HAP-1 (cell line): ENCODE measurements at regions not wholly inside any gene's neighbourhood (a gene's known extent, or its start where the extent isn't known, plus 50 kb on each side); places are given as distances from the start of the nearest gene placed in this dataset.
A peak's percentile ranks its signal among the peaks of the same experiment; 100 is the strongest.

Source experiments
- DNase-seq, 2 experiments: peaks; one replicate each; pipeline ENCODE4 v3.0.0-alpha.2; 2016 to 2020; ENCODE audit warnings: low spot score in 2 of 2
- H3K27me3 ChIP-seq: fragments of 250-450 bp; sonication (Bioruptor Pico); 2 replicates; pipeline ENCODE4 v1.5.1; 2020; ENCODE audit warnings: low read depth, mild to moderate bottlenecking, moderate library complexity
- H3K36me3 ChIP-seq: fragments of 250-450 bp; sonication (Bioruptor Pico); replicated peaks from 2 replicates; pipeline ENCODE4 v1.5.1; 2020; ENCODE audit warnings: mild to moderate bottlenecking
- H3K4me1 ChIP-seq: fragments of 250-450 bp; sonication (Bioruptor Pico); 2 replicates; pipeline ENCODE4 v1.5.1; 2020; ENCODE audit warnings: mild to moderate bottlenecking
- H3K4me3 ChIP-seq: fragments of 250-450 bp; sonication (Bioruptor Pico); 2 replicates; pipeline ENCODE4 v1.5.1; 2020; ENCODE audit warnings: mild to moderate bottlenecking, moderate library complexity
- H3K9me3 ChIP-seq: fragments of 250-450 bp; sonication (Bioruptor Pico); 2 replicates; pipeline ENCODE4 v1.5.1; 2020; ENCODE audit warnings: mild to moderate bottlenecking, moderate library complexity
- in situ Hi-C: fragments of 300-500 bp; cut with MboI; formaldehyde crosslinking; loops from 3 replicates; pipeline ENCODE4 v1.14.3; 2020; ENCODE audit warnings: low sequenced_read_pairs, inconsistent platforms, mixed read lengths

DNA sequence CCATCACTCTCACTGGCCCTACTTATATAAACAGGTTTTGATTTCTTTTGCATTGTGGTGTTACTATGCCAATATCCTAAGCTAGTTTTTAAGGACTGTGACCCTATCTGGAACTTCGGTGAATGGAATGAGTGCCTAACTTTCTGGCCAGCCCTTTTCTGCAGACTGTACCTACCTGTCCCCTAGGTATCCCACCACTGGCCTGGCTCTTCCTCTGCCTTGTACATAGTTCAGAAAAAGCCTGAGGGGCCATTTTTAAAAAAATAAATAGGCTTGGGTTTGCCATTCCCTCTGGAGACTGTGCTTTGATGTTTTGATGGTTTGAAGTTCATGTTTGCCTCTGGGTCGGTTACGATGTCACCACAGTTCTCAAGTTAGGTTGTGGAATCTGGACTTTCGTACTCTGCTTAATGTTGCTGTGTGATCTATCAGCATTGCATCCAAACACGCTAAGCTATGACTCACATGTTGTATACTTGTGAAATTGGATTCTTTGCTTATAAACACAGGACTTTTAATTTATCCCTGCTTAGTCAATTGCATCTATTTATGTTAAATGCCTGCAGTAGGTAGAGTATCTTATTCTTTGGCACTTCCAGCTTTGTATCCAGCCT, 182.0 kb downstream of the ANKRD50 start:
- DNase-seq = no peak
- H3K9me3 ChIP-seq = no peaks in the 10 kb centered on the region
- no peaks in the 10 kb centered on the region for H3K36me3 ChIP-seq
- in situ Hi-C loops = no loop called here
- peaks cover 19% of the 10 kb centered on the region for H3K4me1 ChIP-seq
- H3K4me3 ChIP-seq = no peak overlapping the region
- H3K27me3 ChIP-seq = no peaks in the 10 kb centered on the region

DNA sequence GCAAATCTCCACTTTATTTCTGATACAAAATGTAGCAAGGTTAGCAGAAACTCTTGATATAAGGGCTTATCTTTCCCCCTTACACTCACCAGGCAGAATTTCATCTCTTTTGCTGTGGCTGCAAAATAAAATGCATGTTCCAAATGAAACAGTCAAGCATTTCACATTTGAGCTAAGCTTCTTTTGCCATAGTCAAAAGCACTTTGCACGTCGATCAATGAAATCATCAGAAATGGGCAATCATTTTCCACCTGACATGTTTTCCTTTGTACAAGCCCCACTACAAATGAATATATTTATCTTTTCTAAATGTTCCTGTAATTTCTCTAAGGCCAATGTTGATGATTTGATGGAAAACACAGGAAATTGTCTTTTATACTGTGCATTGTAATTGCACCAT, 178.4 kb downstream of the ANKRD50 start:
- Histone ChIP-seq H3K36me3 (no peaks in the 10 kb centered on the region), H3K4me3 (no peak overlapping the region), H3K9me3 (no peaks in the 10 kb centered on the region), H3K4me1 (peaks cover 22% of the 10 kb centered on the region), H3K27me3 (no peaks in the 10 kb centered on the region)
- in situ Hi-C loops = no loop called here
- DNase-seq = no peak

DNA sequence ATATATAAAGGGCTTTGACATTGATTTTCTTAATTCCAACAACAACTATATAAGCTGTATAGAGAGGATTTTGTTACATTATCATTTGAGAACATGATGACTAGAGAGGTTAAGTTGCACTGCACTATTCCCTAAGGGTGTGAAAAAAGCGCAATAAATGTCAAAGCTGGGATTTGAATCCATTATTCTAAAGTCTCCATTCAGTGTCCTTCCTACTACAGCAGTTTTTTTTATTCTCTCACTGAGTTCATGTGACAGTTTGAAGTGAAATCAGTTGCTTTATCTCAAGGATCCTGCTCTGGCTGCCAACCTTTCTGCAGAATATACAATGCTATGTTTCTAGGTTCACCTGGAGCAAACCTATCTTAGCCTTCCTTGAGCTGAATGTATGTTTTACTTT, 177.5 kb downstream of the ANKRD50 start:
- Histone ChIP-seq H3K4me1 (peaks cover 22% of the 10 kb centered on the region), H3K36me3 (no peaks in the 10 kb centered on the region), H3K9me3 (no peaks in the 10 kb centered on the region), H3K4me3 (no peak overlapping the region), H3K27me3 (no peaks in the 10 kb centered on the region)
- peak; percentile 10 to 82 for DNase-seq
- in situ Hi-C loops = no loop called here

DNA sequence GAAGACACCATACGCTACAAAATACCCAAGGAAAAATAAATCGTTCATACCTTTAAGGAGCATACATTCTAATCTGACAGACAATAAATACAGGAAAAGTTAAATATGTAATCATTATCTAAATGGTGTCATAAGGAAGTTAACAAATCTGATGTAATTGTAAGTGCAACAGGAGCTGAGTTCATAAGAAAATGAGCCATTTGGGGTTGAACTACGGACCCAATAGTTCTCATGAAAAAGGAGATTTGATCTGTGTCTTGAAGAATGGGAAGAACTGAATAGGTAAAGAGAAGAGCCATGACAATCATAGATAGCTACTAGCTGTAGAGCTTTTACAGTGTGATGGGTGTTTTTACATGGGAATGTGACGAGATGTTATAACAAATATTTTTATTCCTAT, 175.6 kb downstream of the ANKRD50 start:
- in situ Hi-C loops = no loop called here
- peaks cover 22% of the 10 kb centered on the region for H3K4me1 ChIP-seq
- H3K9me3 ChIP-seq = no peaks in the 10 kb centered on the region
- H3K4me3 ChIP-seq = no peak overlapping the region
- no peak for DNase-seq
- H3K27me3 ChIP-seq = no peaks in the 10 kb centered on the region
- no peaks in the 10 kb centered on the region for H3K36me3 ChIP-seq

DNA sequence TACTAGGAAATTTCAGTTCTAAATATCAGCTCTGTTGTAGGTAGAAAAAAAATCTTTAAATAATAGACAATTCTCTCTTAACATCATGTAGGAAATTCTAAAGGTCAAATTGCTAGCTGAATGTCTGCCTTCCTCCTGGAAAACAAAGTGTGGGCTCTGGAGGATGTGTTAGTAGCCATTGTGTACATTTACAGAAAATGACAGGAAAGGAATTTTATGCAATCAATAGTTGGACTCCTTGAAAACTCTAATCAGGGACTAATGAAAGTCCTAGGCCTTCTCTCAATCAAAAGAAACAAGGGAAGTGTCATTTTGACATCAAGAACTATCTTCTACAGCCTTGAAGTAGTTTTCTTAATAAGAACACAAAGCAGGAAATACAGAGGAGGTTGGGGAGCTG, 174.6 kb downstream of the ANKRD50 start:
- Histone ChIP-seq H3K4me1 (peaks cover 22% of the 10 kb centered on the region), H3K27me3 (no peaks in the 10 kb centered on the region), H3K9me3 (no peaks in the 10 kb centered on the region), H3K36me3 (no peaks in the 10 kb centered on the region), H3K4me3 (no peak overlapping the region)
- in situ Hi-C loops = no loop called here
- DNase-seq = no peak

DNA sequence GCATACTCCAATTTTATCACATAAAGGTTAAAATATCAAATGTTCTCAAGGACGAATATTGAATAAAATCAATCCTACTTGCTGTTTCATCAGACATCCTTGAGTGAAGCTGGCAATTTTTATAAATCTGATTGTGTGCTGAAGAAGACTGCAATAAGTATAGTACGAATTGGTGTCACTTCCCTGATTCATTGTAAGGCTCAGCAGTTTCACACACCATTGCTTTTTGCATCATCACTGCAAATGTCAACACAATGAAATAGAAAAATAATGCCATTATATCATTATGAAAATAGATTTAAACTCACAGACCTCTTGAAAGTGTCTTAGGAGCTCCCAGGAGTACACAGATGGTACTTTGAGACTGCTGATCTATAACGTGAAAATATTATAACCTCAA, 172.5 kb downstream of the ANKRD50 start:
- no peaks in the 10 kb centered on the region for H3K9me3 ChIP-seq
- in situ Hi-C loops = no loop called here
- peaks cover 8% of the 10 kb centered on the region for H3K4me1 ChIP-seq
- no peaks in the 10 kb centered on the region for H3K27me3 ChIP-seq
- DNase-seq = no peak
- no peak overlapping the region for H3K4me3 ChIP-seq
- no peaks in the 10 kb centered on the region for H3K36me3 ChIP-seq

DNA sequence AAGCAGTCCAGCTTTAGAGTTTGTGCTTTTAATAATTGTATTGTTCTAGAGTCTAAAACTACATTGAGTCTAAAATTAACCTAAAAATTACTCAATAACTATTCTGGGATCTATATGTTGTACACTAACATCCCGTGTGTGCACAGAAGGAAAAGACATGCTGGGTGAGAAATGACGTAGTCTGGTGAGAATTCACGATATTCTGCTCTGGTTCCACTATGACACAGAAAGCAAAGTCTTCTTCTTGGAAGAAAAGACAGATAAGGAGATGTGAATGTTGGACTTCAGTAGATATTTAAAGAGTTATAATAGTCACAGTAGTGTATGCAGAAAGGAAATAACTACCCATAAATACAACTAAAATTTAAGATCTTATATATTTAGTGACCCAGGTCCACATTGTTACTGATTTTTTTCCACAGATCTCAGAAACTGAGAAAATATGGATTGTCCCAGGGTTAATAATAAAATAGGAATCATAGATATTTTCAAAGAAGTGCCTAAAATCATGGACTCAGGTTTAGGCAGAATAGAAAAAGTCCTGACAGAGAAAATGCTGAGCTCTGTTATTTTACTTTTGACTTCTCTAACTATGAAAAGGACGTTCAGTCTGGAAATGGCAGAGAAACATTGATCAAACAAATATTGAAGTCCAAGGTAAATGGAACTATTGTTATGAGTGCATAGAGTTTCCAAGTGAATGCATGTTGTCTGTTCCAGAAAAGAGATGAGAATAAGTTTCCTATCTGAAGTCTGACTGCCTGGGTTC, 170.7 kb downstream of the ANKRD50 start:
- in situ Hi-C loops = no loop called here
- Histone ChIP-seq H3K4me1 (no peaks in the 10 kb centered on the region), H3K9me3 (no peaks in the 10 kb centered on the region), H3K36me3 (no peaks in the 10 kb centered on the region), H3K4me3 (no peak overlapping the region), H3K27me3 (no peaks in the 10 kb centered on the region)
- DNase-seq = no peak

DNA sequence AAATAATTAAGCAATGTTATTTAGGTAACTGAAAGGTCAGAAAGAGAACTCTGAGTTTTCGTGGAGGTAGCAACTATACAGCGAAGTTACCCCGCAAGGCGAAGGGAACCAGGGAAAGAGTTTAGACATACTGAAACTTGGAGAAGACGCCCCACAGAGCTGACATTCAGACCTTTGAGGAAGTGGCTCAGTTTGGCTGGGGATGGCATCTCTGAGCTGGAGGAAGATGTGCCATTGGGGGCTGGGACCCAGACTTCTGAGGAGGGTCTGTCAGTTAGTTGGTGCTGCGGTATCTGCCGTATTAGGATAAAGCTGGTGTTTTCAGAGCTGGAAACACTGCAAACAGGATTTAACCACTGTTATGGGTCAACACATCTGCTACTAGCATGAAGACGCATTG, 156.6 kb downstream of the ANKRD50 start:
- Histone ChIP-seq H3K4me1 (no peaks in the 10 kb centered on the region), H3K27me3 (no peaks in the 10 kb centered on the region), H3K9me3 (no peaks in the 10 kb centered on the region), H3K36me3 (no peaks in the 10 kb centered on the region), H3K4me3 (no peak overlapping the region)
- DNase-seq = no peak
- in situ Hi-C loops = no loop called here

DNA sequence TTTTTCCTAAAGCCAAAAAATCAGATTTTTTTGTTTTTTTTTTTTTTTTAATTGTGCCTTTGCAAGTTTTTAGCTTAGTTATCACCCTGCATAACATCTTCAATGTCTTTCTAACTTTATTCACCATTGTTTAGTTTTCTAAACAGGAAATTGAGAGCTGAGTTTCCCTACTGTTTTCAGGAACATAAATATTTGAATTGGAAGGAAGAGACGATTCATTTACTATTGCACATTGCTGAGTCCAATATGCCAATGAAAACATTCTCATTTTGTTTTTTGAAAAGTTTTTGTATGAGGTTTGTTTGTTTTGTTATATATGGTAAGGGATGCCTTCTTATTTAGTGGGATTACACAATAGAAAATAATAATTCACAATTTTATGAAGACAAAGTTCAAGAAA, 148.4 kb downstream of the ANKRD50 start:
- Histone ChIP-seq H3K27me3 (no peaks in the 10 kb centered on the region), H3K9me3 (no peaks in the 10 kb centered on the region), H3K36me3 (no peaks in the 10 kb centered on the region), H3K4me3 (no peak overlapping the region), H3K4me1 (peaks cover 7% of the 10 kb centered on the region)
- in situ Hi-C loops = no loop called here
- DNase-seq = no peak

DNA sequence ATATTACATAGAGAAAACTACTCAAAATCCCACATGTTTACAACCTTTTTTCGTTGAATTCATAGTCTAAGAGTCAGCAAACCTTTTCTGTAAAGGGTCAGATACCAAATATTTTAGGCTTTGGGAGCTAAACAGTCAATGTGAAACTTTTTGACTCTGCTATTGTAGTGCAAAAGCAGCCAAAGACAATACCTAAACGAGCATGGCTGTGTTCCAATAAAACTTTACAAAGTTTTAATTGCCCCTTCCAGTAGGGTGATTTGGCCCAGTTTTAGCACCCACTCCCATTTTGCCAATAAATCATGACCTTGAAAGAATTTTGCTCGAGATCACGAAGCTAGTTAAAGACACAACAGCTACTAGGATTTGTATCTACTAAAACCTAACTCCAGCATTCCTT, 147.2 kb downstream of the ANKRD50 start:
- in situ Hi-C loops = no loop called here
- no peaks in the 10 kb centered on the region for H3K9me3 ChIP-seq
- H3K36me3 ChIP-seq = no peaks in the 10 kb centered on the region
- no peak for DNase-seq
- no peak overlapping the region for H3K4me3 ChIP-seq
- H3K27me3 ChIP-seq = no peaks in the 10 kb centered on the region
- peaks cover 7% of the 10 kb centered on the region for H3K4me1 ChIP-seq

DNA sequence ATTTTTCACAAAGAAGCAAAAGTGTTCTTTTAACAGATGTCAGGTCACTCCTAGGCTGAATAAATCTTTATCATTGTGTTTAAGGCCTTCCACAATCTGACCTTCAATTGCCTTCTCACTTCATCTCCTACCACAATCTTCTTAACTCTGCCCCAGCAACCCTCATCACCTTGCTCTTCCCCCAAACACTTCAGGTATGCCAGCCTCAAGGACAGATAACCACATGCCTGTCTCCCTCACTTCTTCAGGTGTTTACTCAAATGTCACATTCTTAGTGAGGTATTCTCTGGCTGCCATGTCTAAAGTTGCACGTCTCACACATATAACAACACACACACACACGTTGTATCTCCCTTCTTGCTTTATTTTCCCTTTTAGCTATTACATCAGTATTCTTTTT, 146.5 kb downstream of the ANKRD50 start:
- H3K4me3 ChIP-seq = no peak overlapping the region
- H3K4me1 ChIP-seq = peaks cover 7% of the 10 kb centered on the region
- no peaks in the 10 kb centered on the region for H3K27me3 ChIP-seq
- H3K9me3 ChIP-seq = no peaks in the 10 kb centered on the region
- DNase-seq = no peak
- in situ Hi-C loops = no loop called here
- no peaks in the 10 kb centered on the region for H3K36me3 ChIP-seq

DNA sequence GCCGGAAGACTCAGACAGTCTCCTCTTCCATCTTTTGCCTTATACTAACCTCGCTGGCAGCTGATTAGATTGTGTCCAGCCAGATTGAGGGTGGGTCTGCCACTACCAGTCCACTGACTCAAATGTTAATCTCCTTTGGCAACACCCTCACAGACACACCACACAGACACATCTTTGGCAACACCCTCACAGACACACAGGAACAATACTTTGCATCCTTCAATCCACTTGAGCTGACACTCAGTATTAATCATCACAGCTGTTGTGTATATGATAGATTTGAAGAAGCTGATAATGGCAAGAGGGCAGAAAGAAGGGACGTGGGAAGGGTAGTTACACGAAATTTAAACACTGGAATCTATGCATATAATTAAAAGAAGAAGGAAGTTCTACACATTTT, 139.5 kb downstream of the ANKRD50 start:
- DNase-seq = no peak
- no peaks in the 10 kb centered on the region for H3K9me3 ChIP-seq
- no peaks in the 10 kb centered on the region for H3K36me3 ChIP-seq
- no peak overlapping the region for H3K4me3 ChIP-seq
- no peaks in the 10 kb centered on the region for H3K4me1 ChIP-seq
- in situ Hi-C loops = no loop called here
- no peaks in the 10 kb centered on the region for H3K27me3 ChIP-seq

DNA sequence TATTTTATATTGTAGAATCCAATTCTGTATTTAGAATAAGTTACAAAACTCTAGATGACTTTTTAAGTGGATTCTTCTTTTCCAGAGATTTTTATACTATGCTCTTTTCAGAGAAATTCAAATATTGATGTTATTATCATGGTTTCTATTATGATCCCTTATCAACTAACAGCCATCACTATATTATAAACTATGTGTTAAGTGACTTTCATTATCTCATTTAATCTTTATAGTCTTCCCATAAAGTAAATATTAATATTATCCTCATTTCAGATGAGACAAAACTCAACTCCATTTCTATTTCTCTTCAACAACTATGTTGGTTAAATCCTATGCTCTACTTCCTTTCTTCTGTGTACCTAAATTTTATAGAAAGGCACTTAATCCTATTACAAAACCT, 132.6 kb downstream of the ANKRD50 start:
- Histone ChIP-seq H3K9me3 (no peaks in the 10 kb centered on the region; the same call in 1 of the 2 replicates), H3K36me3 (no peaks in the 10 kb centered on the region), H3K4me1 (peaks cover 10% of the 10 kb centered on the region), H3K4me3 (no peak overlapping the region), H3K27me3 (no peaks in the 10 kb centered on the region)
- no peak for DNase-seq
- in situ Hi-C loops = no loop called here

DNA sequence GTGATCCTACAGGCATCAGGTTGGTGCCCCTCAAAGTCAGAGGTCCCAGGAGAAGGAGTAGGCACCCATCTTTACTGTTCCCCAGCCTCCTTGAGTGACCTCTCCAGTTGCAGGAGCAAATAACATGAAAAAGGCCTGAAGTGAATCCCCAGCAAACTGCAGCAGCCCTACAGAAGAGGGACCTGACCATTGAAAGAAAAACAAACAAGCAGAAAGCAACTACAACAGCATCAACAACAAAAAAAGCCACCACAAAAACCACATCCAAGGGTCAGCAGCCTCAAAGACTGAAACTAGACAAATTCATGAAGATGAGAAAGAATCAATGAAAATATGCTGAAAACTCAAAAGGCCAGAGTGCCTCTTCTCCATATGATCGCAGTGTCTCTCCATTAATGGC, 128.7 kb downstream of the ANKRD50 start:
- Histone ChIP-seq H3K9me3 (no peaks in the 10 kb centered on the region; the same call in 1 of the 2 replicates), H3K36me3 (no peaks in the 10 kb centered on the region), H3K4me3 (no peak overlapping the region), H3K27me3 (no peaks in the 10 kb centered on the region), H3K4me1 (peaks cover 11% of the 10 kb centered on the region)
- in situ Hi-C loops = no loop called here
- no peak for DNase-seq

DNA sequence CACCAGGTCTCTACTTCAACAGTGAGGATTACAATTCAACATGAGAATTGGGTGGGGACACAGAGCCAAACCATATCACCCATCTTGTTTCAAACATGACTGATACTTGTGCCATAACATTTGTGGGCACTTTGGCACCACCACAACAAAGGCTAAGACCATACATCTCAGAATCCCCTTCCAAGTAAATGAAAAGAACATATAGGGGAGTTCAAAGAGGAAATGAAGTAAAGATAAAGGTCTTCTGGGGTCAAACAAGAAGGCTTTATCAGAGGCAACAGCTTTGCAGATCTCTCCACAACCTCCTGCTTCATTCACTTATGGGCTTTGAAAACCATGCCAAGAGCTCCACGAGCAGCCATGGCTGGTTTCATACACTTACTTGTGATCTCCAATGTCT, 122.7 kb downstream of the ANKRD50 start:
- H3K4me3 ChIP-seq = no peak overlapping the region
- in situ Hi-C loops = no loop called here
- H3K9me3 ChIP-seq = no peaks in the 10 kb centered on the region
- no peaks in the 10 kb centered on the region for H3K36me3 ChIP-seq
- no peak for DNase-seq
- peaks cover 22% of the 10 kb centered on the region for H3K4me1 ChIP-seq
- no peaks in the 10 kb centered on the region for H3K27me3 ChIP-seq
